ENCODE measurements at regions not wholly inside any gene's neighbourhood (a gene's known extent, or its start where the extent isn't known, plus 50 kb on each side); places are given as distances from the start of the nearest gene placed in this dataset.
A peak's percentile ranks its signal among the peaks of the same experiment; 100 is the strongest.
"Not testable (repeated sequence)": the region's sequence is repeated elsewhere in the genome, so short reads cannot be mapped to it uniquely, and the experiment has no call there.

GRCh38 chr9:62798884-62799850 is 1609.3 kb downstream of the SPATA31A7 start:
- DNase-seq: not testable (repeated sequence)

GRCh38 chr9:62799851-62800371 is 1610.1 kb downstream of the SPATA31A7 start:
- DNase-seq: not testable (repeated sequence)

- not testable (repeated sequence) for DNase-seq
Observed at GRCh38 chr9:62800451-62801371, 1610.9 kb downstream of the SPATA31A7 start.

- DNase-seq: not testable (repeated sequence)
Observed at GRCh38 chr9:62801372-62801811, 1611.6 kb downstream of the SPATA31A7 start.

- DNase-seq: peak; percentile 41
Observed at GRCh38 chr9:62801961-62802718, 1612.3 kb downstream of the SPATA31A7 start.

GRCh38 chr9:62802719-62803079 is 1612.9 kb downstream of the SPATA31A7 start:
- DNase-seq: not testable (repeated sequence)

- DNase-seq: not testable (repeated sequence)
Observed at GRCh38 chr9:62803099-62803498, 1613.3 kb downstream of the SPATA31A7 start.

GRCh38 chr9:62804314-62804713 is 1614.5 kb downstream of the SPATA31A7 start:
- not testable (repeated sequence) for DNase-seq

- not testable (repeated sequence) for DNase-seq
Observed at GRCh38 chr9:62807424-62807823, 1617.6 kb downstream of the SPATA31A7 start.

GRCh38 chr9:62808081-62808480 is 1618.2 kb downstream of the SPATA31A7 start:
- not testable (repeated sequence) for DNase-seq

- DNase-seq: not testable (repeated sequence)
Observed at GRCh38 chr9:62810318-62810717, 1620.5 kb downstream of the SPATA31A7 start.

GRCh38 chr9:62810811-62811315 is 1621.0 kb downstream of the SPATA31A7 start:
- DNase-seq: not testable (repeated sequence)

- not testable (repeated sequence) for DNase-seq
Observed at GRCh38 chr9:62815436-62815835, 1625.6 kb downstream of the SPATA31A7 start.

GRCh38 chr9:62816331-62816730 is 1626.5 kb downstream of the SPATA31A7 start:
- DNase-seq: not testable (repeated sequence)

- not testable (repeated sequence) for DNase-seq
Observed at GRCh38 chr9:62817214-62817613, 1627.4 kb downstream of the SPATA31A7 start.

- not testable (repeated sequence) for DNase-seq
Observed at GRCh38 chr9:62822185-62822584, 1632.3 kb downstream of the SPATA31A7 start.

- not testable (repeated sequence) for DNase-seq
Observed at GRCh38 chr9:62827957-62828907, 1638.4 kb downstream of the SPATA31A7 start.

GRCh38 chr9:62830829-62831459 is 1641.1 kb downstream of the SPATA31A7 start:
- DNase-seq: not testable (repeated sequence)

GRCh38 chr9:62833323-62834200 is 1643.7 kb downstream of the SPATA31A7 start:
- not testable (repeated sequence) for DNase-seq
